GM10266 (cell line): ENCODE measurements at regions not wholly inside any gene's neighbourhood (a gene's known extent, or its start where the extent isn't known, plus 50 kb on each side); places are given as distances from the start of the nearest gene placed in this dataset.

Experiments
- DNase-seq: peaks from one replicate; pipeline ENCODE4 v3.0.0; 2012; ENCODE audit errors: extremely low spot score
- CTCF ChIP-seq: IDR thresholded peaks from 2 replicates; pipeline ENCODE4 v1.5.1; 2012; ENCODE audit warnings: mild to moderate bottlenecking, low read depth; ENCODE audit not compliant: control insufficient read depth, insufficient read depth; ENCODE audit errors: missing control alignments

GRCh38 chr3:170797685-170798084, 72.3 kb downstream of the RPL22L1 start:
- no peak for DNase-seq
- TF ChIP-seq CTCF: no peak

GRCh38 chr3:170792471-170792870, 77.5 kb downstream of the RPL22L1 start:
- no peak for TF ChIP-seq CTCF
- DNase-seq: no peak

GRCh38 chr3:170790647-170791046, 79.3 kb downstream of the RPL22L1 start:
- no peak for DNase-seq

GRCh38 chr3:170787464-170787863, 82.5 kb downstream of the RPL22L1 start:
- TF ChIP-seq CTCF: no peak
- no peak for DNase-seq

More at GRCh38 chr3:170790647-170791046, 79.3 kb downstream of the RPL22L1 start:
- no peak for TF ChIP-seq CTCF

GRCh38 chr3:170785454-170785853, 84.5 kb downstream of the RPL22L1 start:
- no peak for DNase-seq
- TF ChIP-seq CTCF: no peak

- DNase-seq: no peak
- TF ChIP-seq CTCF: no peak
These were observed 85.6 kb downstream of the RPL22L1 start for GRCh38 chr3:170784406-170784805.

- TF ChIP-seq CTCF: no peak
- no peak for DNase-seq
These were observed 89.0 kb downstream of the RPL22L1 start for GRCh38 chr3:170780955-170781354.
